A673 (cell line): ENCODE measurements at regions not wholly inside any gene's neighbourhood (a gene's known extent, or its start where the extent isn't known, plus 50 kb on each side); places are given as distances from the start of the nearest gene placed in this dataset.

Experiments used
- CTCF ChIP-seq: fragments of 300-800, 200-600 bp; sonication (generic); conservative IDR thresholded peaks from 2 replicates; pipeline ENCODE4 v1.5.1; 2017; ENCODE audit warnings: low read depth, mild to moderate bottlenecking, antibody characterized with exemption, low read length, moderate library complexity, mixed read lengths
- EZH2 ChIP-seq: fragments of 200-600 bp; sonication (generic); IDR thresholded peaks from 2 replicates; pipeline ENCODE4 v1.6.1; 2017; ENCODE audit warnings: borderline replicate concordance, low read depth, mild to moderate bottlenecking, mixed read lengths, antibody characterized with exemption, low read length; ENCODE audit not compliant: poor library complexity, severe bottlenecking

DNA sequence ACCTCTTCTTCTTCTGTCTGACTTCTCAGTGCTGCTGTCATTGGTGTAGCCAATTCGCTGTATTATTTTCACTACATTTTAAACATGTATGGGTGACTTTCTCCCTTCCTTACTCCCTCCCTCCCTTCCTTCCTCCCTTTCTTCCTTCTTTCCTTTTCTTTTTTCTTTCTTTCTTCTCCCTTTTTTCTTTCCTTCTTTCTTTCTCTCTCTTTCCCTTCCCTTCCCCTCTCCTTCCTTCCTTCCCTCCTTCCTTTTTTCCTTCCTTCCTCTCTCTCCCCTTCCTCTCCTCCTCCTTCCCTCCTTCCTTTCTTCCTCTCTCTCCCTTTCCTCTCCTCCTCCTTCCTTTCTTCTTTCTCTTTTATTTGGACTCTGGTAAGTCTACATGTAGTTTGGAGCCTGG lies 240.8 kb downstream of the GATA3 start:
- no peak for TF ChIP-seq CTCF
- TF ChIP-seq EZH2, result no peak
